ENCODE measurements at regions not wholly inside any gene's neighbourhood (a gene's known extent, or its start where the extent isn't known, plus 50 kb on each side); places are given as distances from the start of the nearest gene placed in this dataset.

DNA sequence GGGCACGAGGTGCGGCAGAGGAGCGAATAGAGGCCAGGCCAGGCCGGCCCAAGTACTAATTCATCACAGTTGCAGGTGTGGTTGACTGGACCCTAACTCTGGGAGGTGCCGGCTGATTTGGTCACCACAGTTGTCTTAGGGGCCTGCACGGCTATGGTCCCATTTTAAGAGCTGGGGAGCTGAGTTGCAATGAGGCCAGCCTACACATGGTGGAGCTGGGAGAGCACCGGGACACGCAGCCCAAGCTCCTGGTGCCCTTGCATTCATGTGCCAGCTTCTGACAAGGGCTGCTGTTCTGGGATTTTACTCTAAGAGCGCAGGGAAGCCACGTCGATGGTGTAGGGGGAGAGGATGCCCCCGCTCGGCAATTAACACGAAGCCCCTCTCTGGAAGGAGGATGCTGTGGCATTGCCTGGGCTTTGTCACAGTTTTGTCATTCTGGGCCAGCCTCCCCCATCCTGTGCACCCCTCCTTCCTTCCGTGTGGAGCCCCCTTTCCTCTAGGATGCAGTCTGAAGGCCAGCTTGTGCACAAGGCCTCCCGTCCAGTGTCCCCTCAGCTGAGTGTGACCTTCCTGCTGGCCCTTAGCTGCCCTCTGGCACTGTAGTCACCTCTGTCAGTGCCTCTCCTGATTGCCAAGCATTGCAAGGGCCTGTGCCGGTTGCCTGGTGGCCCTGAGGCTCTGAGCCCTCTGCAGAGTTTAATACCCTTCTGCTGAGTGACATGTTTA, 109.4 kb upstream of the C1QTNF9B start:
- TF ChIP-seq CTCF (IDR thresholded peaks at IDR 0.05) (no peak), POLR2A (IDR thresholded peaks at IDR 0.05) (no peak)
